H9 (cell line): ENCODE measurements at regions not wholly inside any gene's neighbourhood (a gene's known extent, or its start where the extent isn't known, plus 50 kb on each side); places are given as distances from the start of the nearest gene placed in this dataset.

Source experiments
- DNase-seq: peaks from one replicate; pipeline ENCODE4 v3.0.0-alpha.2; 2017
- H2AFZ ChIP-seq: one replicate; pipeline ENCODE4 v1.6.1; 2013; ENCODE audit warnings: mild to moderate bottlenecking, low read length, control low read depth, moderate library complexity
- H2AK5ac ChIP-seq: 2 replicates; pipeline ENCODE4 v1.6.1; 2013; ENCODE audit warnings: low read length, control low read depth, mixed read lengths; ENCODE audit not compliant: insufficient read length
- H2BK120ac ChIP-seq: one replicate; pipeline ENCODE4 v1.6.1; 2013; ENCODE audit warnings: low read depth, mild to moderate bottlenecking, low read length, control low read depth, inconsistent platforms; ENCODE audit not compliant: poor library complexity, severe bottlenecking
- H2BK12ac ChIP-seq: 2 replicates; pipeline ENCODE4 v1.6.1; 2013; ENCODE audit warnings: low read length, control low read depth, mixed read lengths, low read depth; ENCODE audit not compliant: insufficient read length
- H2BK15ac ChIP-seq: 2 replicates; pipeline ENCODE4 v1.6.1; 2013; ENCODE audit warnings: low read depth, low read length, control low read depth
- H2BK20ac ChIP-seq: one replicate; pipeline ENCODE4 v1.6.1; 2013; ENCODE audit warnings: low read depth, mild to moderate bottlenecking, low read length, control low read depth, inconsistent platforms; ENCODE audit not compliant: poor library complexity, severe bottlenecking
- H2BK5ac ChIP-seq: 2 replicates; pipeline ENCODE4 v1.6.1; 2013; ENCODE audit warnings: low read length, control low read depth, mixed read lengths; ENCODE audit not compliant: insufficient read length
- H3K14ac ChIP-seq: 2 replicates; pipeline ENCODE4 v1.6.1; 2013; ENCODE audit warnings: low read length, control low read depth; ENCODE audit not compliant: insufficient read depth
- H3K18ac ChIP-seq: 2 replicates; pipeline ENCODE4 v1.6.1; 2013; ENCODE audit warnings: low read depth, mild to moderate bottlenecking, mixed read lengths, low read length, control low read depth; ENCODE audit not compliant: insufficient read length
- H3K23ac ChIP-seq: 2 replicates; pipeline ENCODE4 v1.6.1; 2013; ENCODE audit warnings: low read length, control low read depth, mixed read lengths, low read depth; ENCODE audit not compliant: insufficient read length
- H3K23me2 ChIP-seq: 2 replicates; pipeline ENCODE4 v1.6.1; 2013; ENCODE audit warnings: low read depth, mild to moderate bottlenecking, mixed read lengths, low read length, control low read depth; ENCODE audit not compliant: insufficient read length, poor library complexity, severe bottlenecking
- H3K27ac ChIP-seq: 2 replicates; pipeline ENCODE4 v1.5.1; 2013; ENCODE audit warnings: low read length, control low read depth, mixed read lengths, low read depth; ENCODE audit not compliant: insufficient read length
- H3K27me3 ChIP-seq: 2 replicates; pipeline ENCODE4 v1.6.1; 2013; ENCODE audit warnings: low read length, control low read depth, inconsistent platforms; ENCODE audit not compliant: insufficient read depth
- H3K4ac ChIP-seq: 2 replicates; pipeline ENCODE4 v1.6.1; 2013; ENCODE audit warnings: low read depth, mild to moderate bottlenecking, control low read depth, inconsistent platforms, low read length, moderate library complexity
- H3K4me1 ChIP-seq: 2 replicates; pipeline ENCODE4 v1.6.1; 2013; ENCODE audit warnings: low read length, control low read depth, inconsistent platforms; ENCODE audit not compliant: insufficient read depth
- H3K4me2 ChIP-seq: 2 replicates; pipeline ENCODE4 v1.6.1; 2013; ENCODE audit warnings: low read length, control low read depth, mixed read lengths; ENCODE audit not compliant: insufficient read length, insufficient read depth
- H3K56ac ChIP-seq: 2 replicates; pipeline ENCODE4 v1.6.1; 2013; ENCODE audit warnings: low read depth, mild to moderate bottlenecking, mixed read lengths, low read length, control low read depth; ENCODE audit not compliant: insufficient read length
- H3K79me1 ChIP-seq: 2 replicates; pipeline ENCODE4 v1.6.1; 2013; ENCODE audit warnings: low read depth, mild to moderate bottlenecking, moderate library complexity, low read length, control low read depth, inconsistent platforms; ENCODE audit not compliant: insufficient read depth, poor library complexity, severe bottlenecking
- H3K79me2 ChIP-seq: 2 replicates; pipeline ENCODE4 v1.6.1; 2013; ENCODE audit warnings: low read length, control low read depth, inconsistent platforms; ENCODE audit not compliant: insufficient read depth
- H3K9ac ChIP-seq: 2 replicates; pipeline ENCODE4 v1.6.1; 2013; ENCODE audit warnings: low read length, control low read depth, mixed read lengths; ENCODE audit not compliant: insufficient read length; ENCODE audit errors: extremely low read depth
- H3K9me3 ChIP-seq: one replicate; pipeline ENCODE4 v1.6.1; 2013; ENCODE audit warnings: low read depth, low read length, inconsistent platforms; ENCODE audit not compliant: control insufficient read depth
- H3T11ph ChIP-seq: one replicate; pipeline ENCODE4 v1.6.1; 2013; ENCODE audit warnings: mild to moderate bottlenecking, low read length, control low read depth, inconsistent platforms
- H4K20me1 ChIP-seq: one replicate; pipeline ENCODE4 v1.6.1; 2013; ENCODE audit not compliant: control insufficient read depth, insufficient read length, insufficient read depth
- H4K5ac ChIP-seq: 2 replicates; pipeline ENCODE4 v1.6.1; 2013; ENCODE audit warnings: low read depth, mild to moderate bottlenecking, mixed read lengths, low read length, control low read depth; ENCODE audit not compliant: insufficient read length
- H4K8ac ChIP-seq: replicated peaks from 2 replicates; pipeline ENCODE4 v1.6.1; 2013; ENCODE audit warnings: low read length, control low read depth, mixed read lengths, low read depth; ENCODE audit not compliant: insufficient read length
- H4K91ac ChIP-seq: 2 replicates; pipeline ENCODE4 v1.6.1; 2013; ENCODE audit warnings: low read depth, mild to moderate bottlenecking, moderate library complexity, mixed read lengths, low read length, control low read depth; ENCODE audit not compliant: insufficient read length
- H3K27ac Mint-ChIP-seq, 3 experiments: 2 replicates in 2 of 3; 3 replicates in 1 of 3; pipeline ENCODE4 v1.8.0; 2020 to 2021; ENCODE audit warnings: mixed read lengths in 3 of 3, mild to moderate bottlenecking in 1 of 3, moderate library complexity in 1 of 3
- H3K27me3 Mint-ChIP-seq: 2 replicates; pipeline ENCODE4 v1.8.0; 2021; ENCODE audit warnings: low read depth, mild to moderate bottlenecking, moderate library complexity, mixed read lengths
- H3K36me3 Mint-ChIP-seq, 3 experiments: 2 replicates in 2 of 3; 3 replicates in 1 of 3; pipeline ENCODE4 v1.8.0; 2020 to 2021; ENCODE audit warnings: low read depth in 3 of 3, mixed read lengths in 3 of 3; ENCODE audit not compliant: insufficient read depth in 1 of 3
- H3K4me1 Mint-ChIP-seq, 2 experiments: 2 replicates each; pipeline ENCODE4 v1.8.0; 2020; ENCODE audit warnings: mixed read lengths in 2 of 2
- H3K4me3 Mint-ChIP-seq, 2 experiments: 2 replicates in 1 of 2; 3 replicates in 1 of 2; pipeline ENCODE4 v1.8.0; 2020 to 2021; ENCODE audit warnings: mild to moderate bottlenecking in 2 of 2, mixed read lengths in 2 of 2, moderate library complexity in 1 of 2
- H3K9me3 Mint-ChIP-seq, 2 experiments: 2 replicates in 1 of 2; 3 replicates in 1 of 2; pipeline ENCODE4 v1.8.0; 2020; ENCODE audit warnings: mild to moderate bottlenecking in 2 of 2, mixed read lengths in 2 of 2, moderate library complexity in 1 of 2
- WGBS: extraction: QIAGEN DNeasy Blood & Tissue Kit; methylation state at CpG from one replicate; pipeline ENCODE4 v1.1.7; 2013; ENCODE audit warnings: missing lambda C conversion rate, low lambda C conversion rate, mixed read lengths; ENCODE audit not compliant: insufficient read length; ENCODE audit errors: extremely low coverage; 5-methylcytosine and 5-hydroxymethylcytosine counted together
- TF ChIP-seq, protein P1 (sequence below): fragments of 200-600 bp; sonication (generic); conservative IDR thresholded peaks from 3 replicates; pipeline ENCODE4 v1.8.0; 2021; ENCODE audit warnings: antibody characterized with exemption, mild to moderate bottlenecking

DNA sequence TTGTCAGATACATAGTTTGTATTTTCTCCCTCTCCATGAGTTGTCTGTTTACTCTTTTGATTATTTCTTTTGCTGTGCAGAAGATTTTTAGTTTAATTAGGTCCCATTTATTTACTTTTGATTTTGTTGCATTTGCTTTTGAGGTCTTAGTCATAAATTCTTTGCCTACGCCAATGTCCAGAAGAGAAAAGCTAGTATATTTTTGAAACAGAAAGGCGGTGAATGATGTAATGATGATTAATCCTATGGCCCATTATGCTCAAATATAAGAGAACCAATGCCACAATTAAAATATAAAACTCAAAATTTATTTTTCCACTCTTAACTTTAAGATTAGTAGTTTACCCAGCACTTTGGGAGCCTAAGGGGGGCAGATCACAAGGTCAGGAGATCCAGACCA lies 59.8 kb upstream of the SMIM36 start:
- no peak overlapping the region for H2AFZ ChIP-seq
- TF ChIP-seq, protein P1, sequence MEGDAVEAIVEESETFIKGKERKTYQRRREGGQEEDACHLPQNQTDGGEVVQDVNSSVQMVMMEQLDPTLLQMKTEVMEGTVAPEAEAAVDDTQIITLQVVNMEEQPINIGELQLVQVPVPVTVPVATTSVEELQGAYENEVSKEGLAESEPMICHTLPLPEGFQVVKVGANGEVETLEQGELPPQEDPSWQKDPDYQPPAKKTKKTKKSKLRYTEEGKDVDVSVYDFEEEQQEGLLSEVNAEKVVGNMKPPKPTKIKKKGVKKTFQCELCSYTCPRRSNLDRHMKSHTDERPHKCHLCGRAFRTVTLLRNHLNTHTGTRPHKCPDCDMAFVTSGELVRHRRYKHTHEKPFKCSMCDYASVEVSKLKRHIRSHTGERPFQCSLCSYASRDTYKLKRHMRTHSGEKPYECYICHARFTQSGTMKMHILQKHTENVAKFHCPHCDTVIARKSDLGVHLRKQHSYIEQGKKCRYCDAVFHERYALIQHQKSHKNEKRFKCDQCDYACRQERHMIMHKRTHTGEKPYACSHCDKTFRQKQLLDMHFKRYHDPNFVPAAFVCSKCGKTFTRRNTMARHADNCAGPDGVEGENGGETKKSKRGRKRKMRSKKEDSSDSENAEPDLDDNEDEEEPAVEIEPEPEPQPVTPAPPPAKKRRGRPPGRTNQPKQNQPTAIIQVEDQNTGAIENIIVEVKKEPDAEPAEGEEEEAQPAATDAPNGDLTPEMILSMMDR, result no peak
- no peaks in the 10 kb centered on the region for H4K20me1 ChIP-seq
- no peak overlapping the region for H2BK20ac ChIP-seq
- H4K91ac ChIP-seq, result no peak overlapping the region
- no peaks in the 10 kb centered on the region for H3K79me2 ChIP-seq
- H3K56ac ChIP-seq, result no peak overlapping the region
- no peaks in the 10 kb centered on the region for H3K23me2 ChIP-seq
- H3K27me3 ChIP-seq, result no peaks in the 10 kb centered on the region
- H2BK12ac ChIP-seq, result no peak overlapping the region
- Mint-ChIP-seq H3K27ac (no peak overlapping the region), H3K36me3 (no peaks in the 10 kb centered on the region), H3K9me3 (no peaks in the 10 kb centered on the region), H3K4me1 (peaks cover 27 to 32% of the 10 kb centered on the region in 2 experiments), H3K27me3 (peaks cover 2% of the 10 kb centered on the region; the same call in 1 of the 2 replicates), H3K4me3 (no peak overlapping the region)
- no CpG with 5 or more reads among the region's 2 CpGs for WGBS
- no peak overlapping the region for H4K8ac ChIP-seq
- no peak overlapping the region for H2BK5ac ChIP-seq
- H2BK120ac ChIP-seq, result no peak overlapping the region
- no peaks in the 10 kb centered on the region for H3K79me1 ChIP-seq
- H3K4ac ChIP-seq, result no peak overlapping the region
- no peak overlapping the region for H2AK5ac ChIP-seq
- H3K4me2 ChIP-seq, result no peak overlapping the region
- H2BK15ac ChIP-seq, result no peak overlapping the region
- no peaks in the 10 kb centered on the region; the same call in 1 of the 2 replicates for H3K4me1 ChIP-seq
- H3K14ac ChIP-seq, result no peak overlapping the region
- no peak overlapping the region for H3K27ac ChIP-seq
- no peak overlapping the region for H3K9ac ChIP-seq
- no peak overlapping the region for H3K18ac ChIP-seq
- H3K9me3 ChIP-seq, result no peaks in the 10 kb centered on the region
- no peak for DNase-seq
- no peak overlapping the region for H3T11ph ChIP-seq
- H3K23ac ChIP-seq, result no peak overlapping the region
- no peak overlapping the region for H4K5ac ChIP-seq
